PC-3 (cell line): ENCODE measurements at regions not wholly inside any gene's neighbourhood (a gene's known extent, or its start where the extent isn't known, plus 50 kb on each side); places are given as distances from the start of the nearest gene placed in this dataset.

Experiments used
- ATAC-seq: fragments of 200-7000 bp; cut with Tn5 transposase; 2 replicates; pipeline ENCODE4 v1.9.1; 2020; ENCODE audit warnings: mild to moderate bottlenecking, moderate library complexity
- BruUV-seq: library from RNA; stranded (reverse); fragments of 400-500 nt; replicated peaks from 2 replicates; lab custom pipeline; 2021; lab: Mats Ljungman, UMichigan
- CTCF ChIA-PET: fragments of 300-600 bp; sonication (Branson Sonifier 250); formaldehyde crosslinking; loops from one replicate; lab custom pipeline; 2022; ENCODE audit warnings: antibody characterized with exemption; lab: Charles Lee
- POLR2A ChIA-PET: fragments of 300-600 bp; sonication (Branson Sonifier 250); formaldehyde crosslinking; loops from one replicate; lab custom pipeline; 2022; ENCODE audit warnings: antibody characterized with exemption; ENCODE audit not compliant: unreplicated experiment; lab: Charles Lee
- DNase-seq: peaks from one replicate; pipeline ENCODE4 v3.0.0-alpha.2; 2015
- H2AFZ ChIP-seq: fragments of 300-600 bp; sonication (generic); 2 replicates; pipeline ENCODE4 v1.6.0; 2016; ENCODE audit warnings: antibody characterized with exemption, low read length
- H3F3A ChIP-seq: fragments of 300-600 bp; sonication (generic); one replicate; pipeline ENCODE4 v1.6.0; 2017; ENCODE audit warnings: antibody characterized with exemption, low read length, control low read depth, mild to moderate bottlenecking; ENCODE audit not compliant: unreplicated experiment
- H3K27ac ChIP-seq: fragments of 300-600 bp; sonication (generic); 2 replicates; pipeline ENCODE4 v1.5.1; 2016; ENCODE audit warnings: mild to moderate bottlenecking, low read length
- H3K27me3 ChIP-seq: fragments of 300-600 bp; sonication (generic); 2 replicates; pipeline ENCODE4 v1.6.1; 2016; ENCODE audit warnings: low read length, mixed read lengths
- H3K36me3 ChIP-seq: fragments of 300-600 bp; sonication (generic); 2 replicates; pipeline ENCODE4 v1.6.1; 2016; ENCODE audit warnings: low read depth, mixed run types, low read length, mixed read lengths
- H3K4me1 ChIP-seq: fragments of 300-600 bp; sonication (generic); 2 replicates; pipeline ENCODE4 v1.5.1; 2016; ENCODE audit warnings: low read length; ENCODE audit not compliant: insufficient read depth
- H3K4me2 ChIP-seq: fragments of 300-600 bp; sonication (generic); 2 replicates; pipeline ENCODE4 v1.6.0; 2016; ENCODE audit warnings: low read length
- H3K4me3 ChIP-seq: fragments of 300-600 bp; sonication (generic); 2 replicates; pipeline ENCODE4 v1.5.1; 2016; ENCODE audit warnings: mild to moderate bottlenecking, low read length, mixed read lengths
- H3K79me2 ChIP-seq: fragments of 300-600 bp; sonication (generic); 2 replicates; pipeline ENCODE4 v1.6.1; 2017; ENCODE audit warnings: low read length, mixed read lengths
- H3K9ac ChIP-seq: fragments of 300-600 bp; sonication (generic); 2 replicates; pipeline ENCODE4 v1.6.0; 2016; ENCODE audit warnings: mild to moderate bottlenecking, low read length
- H3K9me2 ChIP-seq: fragments of 300-600 bp; sonication (generic); replicated peaks from 2 replicates; pipeline ENCODE4 v1.6.1; 2016; ENCODE audit warnings: mixed run types, low read length, mixed read lengths
- H3K9me3 ChIP-seq: fragments of 300-600 bp; sonication (generic); 2 replicates; pipeline ENCODE4 v1.6.1; 2016; ENCODE audit warnings: low read length, mixed read lengths
- H4K20me1 ChIP-seq: fragments of 300-600 bp; sonication (generic); 2 replicates; pipeline ENCODE4 v1.6.1; 2016; ENCODE audit warnings: low read length, mixed read lengths
- EZH2 ChIP-seq: fragments of 300-600 bp; sonication (generic); IDR thresholded peaks from one replicate; pipeline ENCODE4 v1.6.1; 2017; ENCODE audit warnings: antibody characterized with exemption, mild to moderate bottlenecking, low read length; ENCODE audit not compliant: unreplicated experiment
- EZH2phosphoT487 ChIP-seq: fragments of 300-600 bp; sonication (generic); IDR thresholded peaks from 2 replicates; pipeline ENCODE4 v1.6.1; 2018; ENCODE audit warnings: mild to moderate bottlenecking, antibody characterized with exemption, low read length, borderline replicate concordance
- intact Hi-C: fragments of 100-400 bp; cut with micrococcal nuclease; formaldehyde crosslinking; loops from 2 replicates; pipeline ENCODE4 v1.9.0; 2023
- TF ChIP-seq, protein P1 (sequence below): fragments of 300-600 bp; sonication (generic); conservative IDR thresholded peaks from 2 replicates; pipeline ENCODE4 v1.5.1; 2017; ENCODE audit warnings: antibody characterized with exemption, low read depth, mild to moderate bottlenecking, low read length

DNA sequence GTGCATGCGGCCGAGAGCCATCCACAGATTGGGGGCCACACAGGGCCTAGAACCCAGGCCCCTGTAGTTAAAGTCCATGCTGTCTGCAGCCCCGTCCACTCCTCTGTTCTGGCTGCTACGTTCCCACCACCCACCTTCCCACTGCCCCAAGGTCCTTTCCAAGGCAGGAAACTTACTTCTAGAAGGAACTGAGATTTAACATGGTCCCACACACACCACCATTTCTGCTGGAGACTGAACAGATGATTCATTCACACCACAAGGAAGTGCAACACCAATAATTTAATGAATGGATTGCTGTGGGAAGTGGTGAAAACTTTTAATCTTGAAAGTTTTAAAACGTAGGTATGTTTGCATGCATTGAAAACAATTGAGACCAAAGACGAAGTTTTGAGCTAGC, 95.2 kb downstream of the LBH start:
- H3K79me2 ChIP-seq, result no peaks in the 10 kb centered on the region
- H3K27ac ChIP-seq, result no peak overlapping the region
- DNase-seq (no peak), ATAC-seq (no peak)
- intact Hi-C loops, result no loop called here
- H4K20me1 ChIP-seq, result no peaks in the 10 kb centered on the region
- H3K4me2 ChIP-seq, result no peak overlapping the region
- 0 out of 2 replicates have a peak, but pooled peaks cover 7% of the 10 kb centered on the region for H3K27me3 ChIP-seq
- H3K9me2 ChIP-seq, result no peaks in the 10 kb centered on the region
- H3K9ac ChIP-seq, result no peak overlapping the region
- H2AFZ ChIP-seq, result no peak overlapping the region
- H3F3A ChIP-seq, result no peaks in the 10 kb centered on the region
- no peak for TF ChIP-seq EZH2phosphoT487
- TF ChIP-seq, protein P1, sequence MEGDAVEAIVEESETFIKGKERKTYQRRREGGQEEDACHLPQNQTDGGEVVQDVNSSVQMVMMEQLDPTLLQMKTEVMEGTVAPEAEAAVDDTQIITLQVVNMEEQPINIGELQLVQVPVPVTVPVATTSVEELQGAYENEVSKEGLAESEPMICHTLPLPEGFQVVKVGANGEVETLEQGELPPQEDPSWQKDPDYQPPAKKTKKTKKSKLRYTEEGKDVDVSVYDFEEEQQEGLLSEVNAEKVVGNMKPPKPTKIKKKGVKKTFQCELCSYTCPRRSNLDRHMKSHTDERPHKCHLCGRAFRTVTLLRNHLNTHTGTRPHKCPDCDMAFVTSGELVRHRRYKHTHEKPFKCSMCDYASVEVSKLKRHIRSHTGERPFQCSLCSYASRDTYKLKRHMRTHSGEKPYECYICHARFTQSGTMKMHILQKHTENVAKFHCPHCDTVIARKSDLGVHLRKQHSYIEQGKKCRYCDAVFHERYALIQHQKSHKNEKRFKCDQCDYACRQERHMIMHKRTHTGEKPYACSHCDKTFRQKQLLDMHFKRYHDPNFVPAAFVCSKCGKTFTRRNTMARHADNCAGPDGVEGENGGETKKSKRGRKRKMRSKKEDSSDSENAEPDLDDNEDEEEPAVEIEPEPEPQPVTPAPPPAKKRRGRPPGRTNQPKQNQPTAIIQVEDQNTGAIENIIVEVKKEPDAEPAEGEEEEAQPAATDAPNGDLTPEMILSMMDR, result no peak
- no peak for TF ChIP-seq EZH2
- POLR2A ChIA-PET, result no interaction called here
- CTCF ChIA-PET, result no interaction called here
- H3K36me3 ChIP-seq, result no peaks in the 10 kb centered on the region
- no peak overlapping the region for H3K4me3 ChIP-seq
- H3K9me3 ChIP-seq, result no peaks in the 10 kb centered on the region
- no peaks in the 10 kb centered on the region for H3K4me1 ChIP-seq
- BruUV-seq, result no TSS peak

DNA sequence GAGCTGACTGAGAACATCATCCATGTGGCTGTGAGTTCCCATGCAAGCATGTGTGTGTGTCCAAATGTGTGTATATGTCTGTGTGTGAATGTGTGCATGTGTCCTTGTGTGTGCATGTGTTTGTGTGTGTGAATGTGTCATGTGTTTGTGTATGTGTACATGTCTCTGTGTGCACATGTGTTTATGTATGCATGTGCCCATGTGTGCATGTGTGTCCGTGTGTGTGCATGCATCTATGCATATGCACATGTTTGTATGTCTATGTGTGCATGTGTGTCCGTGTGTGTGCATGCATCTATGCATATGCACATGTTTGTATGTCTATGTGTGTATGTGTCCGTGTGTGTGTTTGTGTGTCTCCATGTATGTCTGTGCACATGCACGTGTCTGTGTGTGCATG, 99.7 kb downstream of the LBH start:
- CTCF ChIA-PET, result no interaction called here
- POLR2A ChIA-PET, result no interaction called here
- BruUV-seq, result no TSS peak

DNA sequence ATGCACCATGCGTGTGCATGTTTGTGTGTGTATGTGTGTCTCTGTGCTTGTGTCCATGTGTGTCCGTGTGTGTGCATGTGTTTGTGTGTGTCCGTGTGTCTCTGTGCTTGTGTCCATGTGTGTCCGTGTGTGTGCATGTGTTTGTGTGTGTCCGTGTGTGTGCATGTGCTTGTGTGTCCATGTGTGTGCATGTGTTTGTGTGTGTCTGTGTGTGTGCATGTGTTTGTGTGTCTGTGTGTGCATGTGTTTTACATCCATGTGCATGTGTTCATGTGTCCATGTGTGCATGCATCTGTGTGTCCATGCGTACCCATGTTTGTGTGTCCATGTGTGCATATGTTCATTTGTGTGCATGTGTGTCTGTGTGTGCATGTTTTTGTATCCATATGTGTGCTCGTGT, 100.5 kb downstream of the LBH start:
- ChIA-PET POLR2A (no interaction called here), CTCF (no interaction called here)
- no peak for ATAC-seq
- Histone ChIP-seq H3K27ac (no peak overlapping the region), H3K9ac (no peak overlapping the region), H2AFZ (no peak overlapping the region), H3K36me3 (no peaks in the 10 kb centered on the region), H4K20me1 (no peaks in the 10 kb centered on the region), H3K9me2 (no peaks in the 10 kb centered on the region), H3F3A (no peaks in the 10 kb centered on the region), H3K79me2 (no peaks in the 10 kb centered on the region), H3K27me3 (no peaks in the 10 kb centered on the region), H3K4me1 (no peaks in the 10 kb centered on the region), H3K4me2 (no peak overlapping the region), H3K9me3 (no peaks in the 10 kb centered on the region), H3K4me3 (no peak overlapping the region)
- no peak for TF ChIP-seq EZH2phosphoT487
- TF ChIP-seq EZH2, result no peak
- TF ChIP-seq, protein P1, result no peak
- no peak for DNase-seq
- intact Hi-C loops, result no loop called here
- BruUV-seq, result no TSS peak

More for the DNA sequence above, 99.7 kb downstream of the LBH start:
- Histone ChIP-seq H3K9me2 (no peaks in the 10 kb centered on the region), H3K79me2 (no peaks in the 10 kb centered on the region), H3K9me3 (no peaks in the 10 kb centered on the region), H3K4me1 (no peaks in the 10 kb centered on the region), H3K27ac (no peak overlapping the region), H2AFZ (no peak overlapping the region), H3K4me2 (no peak overlapping the region), H3K27me3 (no peaks in the 10 kb centered on the region), H3K4me3 (no peak overlapping the region), H3F3A (no peaks in the 10 kb centered on the region), H4K20me1 (no peaks in the 10 kb centered on the region), H3K36me3 (no peaks in the 10 kb centered on the region), H3K9ac (no peak overlapping the region)
- no peak for TF ChIP-seq EZH2phosphoT487
- no peak for TF ChIP-seq EZH2
- TF ChIP-seq, protein P1, result no peak
- DNase-seq, result no peak
- no peak for ATAC-seq
- intact Hi-C loops, result no loop called here
